Breast epithelium (tissue), 4 donors: ENCODE measurements at regions not wholly inside any gene's neighbourhood (a gene's known extent, or its start where the extent isn't known, plus 50 kb on each side); places are given as distances from the start of the nearest gene placed in this dataset.
"Not testable (repeated sequence)": the region's sequence is repeated elsewhere in the genome, so short reads cannot be mapped to it uniquely, and the experiment has no call there.

Experiments used
- DNase-seq, 2 donors: peaks; one replicate each; pipeline ENCODE4 v3.0.0-alpha.2; 2019; ENCODE audit warnings: low spot score in 2 of 2
- H3K27ac ChIP-seq, 2 donors: fragments of 200-600 bp; sonication (generic) in 1 of 2; one replicate each; pipeline ENCODE4 v1.5.1; 2016 to 2019; ENCODE audit warnings: mild to moderate bottlenecking in 1 of 2
- H3K27me3 ChIP-seq, 2 donors: fragments of 200-600 bp; sonication (generic) in 1 of 2; one replicate each; pipeline versions ENCODE4 v1.5.1 to v1.6.0; 2017 to 2019; ENCODE audit warnings: control low read depth in 1 of 2, mild to moderate bottlenecking in 1 of 2
- H3K36me3 ChIP-seq: fragments of 200-600 bp; one replicate; pipeline ENCODE4 v1.5.1; 2019
- H3K4me1 ChIP-seq, 2 donors: fragments of 200-600 bp; sonication (generic); one replicate each; pipeline ENCODE4 v1.5.1; 2016 to 2019; ENCODE audit warnings: control low read depth in 1 of 2
- H3K4me3 ChIP-seq, 3 donors: fragments of 200-600 bp; sonication (generic); 1 replicate in 2 of 3; 2 replicates in 1 of 3; pipeline ENCODE4 v1.5.1; 2016 to 2019; ENCODE audit warnings: mild to moderate bottlenecking in 3 of 3, moderate library complexity in 2 of 3
- H3K9me3 ChIP-seq, 2 donors: fragments of 200-600 bp; sonication (generic) in 1 of 2; one replicate each; pipeline ENCODE4 v1.5.1; 2016 to 2019; ENCODE audit warnings: control low read depth in 1 of 2
- POLR2A ChIP-seq: fragments of 450-650 bp; IDR thresholded peaks from one replicate; pipeline ENCODE4 v1.6.1; 2016; ENCODE audit warnings: antibody characterized with exemption, mild to moderate bottlenecking, moderate library complexity
- POLR2AphosphoS5 ChIP-seq, 3 donors: sonication (generic); formaldehyde crosslinking; IDR thresholded peaks; one replicate each; pipeline ENCODE4 v1.6.1; 2017; ENCODE audit warnings: antibody characterized with exemption in 3 of 3
- intact Hi-C: fragments of 100-400 bp; cut with DNase I; formaldehyde crosslinking; loops from one replicate; pipeline ENCODE4 v1.15.1; 2023; ENCODE audit warnings: low total_unique reads
- TF ChIP-seq, protein P1 (sequence below), 3 donors: fragments of 450-650 bp; IDR thresholded peaks; one replicate each; pipeline ENCODE4 v1.5.1; 2016 to 2017; ENCODE audit warnings: antibody characterized with exemption in 3 of 3, mild to moderate bottlenecking in 3 of 3, moderate library complexity in 3 of 3

DNA sequence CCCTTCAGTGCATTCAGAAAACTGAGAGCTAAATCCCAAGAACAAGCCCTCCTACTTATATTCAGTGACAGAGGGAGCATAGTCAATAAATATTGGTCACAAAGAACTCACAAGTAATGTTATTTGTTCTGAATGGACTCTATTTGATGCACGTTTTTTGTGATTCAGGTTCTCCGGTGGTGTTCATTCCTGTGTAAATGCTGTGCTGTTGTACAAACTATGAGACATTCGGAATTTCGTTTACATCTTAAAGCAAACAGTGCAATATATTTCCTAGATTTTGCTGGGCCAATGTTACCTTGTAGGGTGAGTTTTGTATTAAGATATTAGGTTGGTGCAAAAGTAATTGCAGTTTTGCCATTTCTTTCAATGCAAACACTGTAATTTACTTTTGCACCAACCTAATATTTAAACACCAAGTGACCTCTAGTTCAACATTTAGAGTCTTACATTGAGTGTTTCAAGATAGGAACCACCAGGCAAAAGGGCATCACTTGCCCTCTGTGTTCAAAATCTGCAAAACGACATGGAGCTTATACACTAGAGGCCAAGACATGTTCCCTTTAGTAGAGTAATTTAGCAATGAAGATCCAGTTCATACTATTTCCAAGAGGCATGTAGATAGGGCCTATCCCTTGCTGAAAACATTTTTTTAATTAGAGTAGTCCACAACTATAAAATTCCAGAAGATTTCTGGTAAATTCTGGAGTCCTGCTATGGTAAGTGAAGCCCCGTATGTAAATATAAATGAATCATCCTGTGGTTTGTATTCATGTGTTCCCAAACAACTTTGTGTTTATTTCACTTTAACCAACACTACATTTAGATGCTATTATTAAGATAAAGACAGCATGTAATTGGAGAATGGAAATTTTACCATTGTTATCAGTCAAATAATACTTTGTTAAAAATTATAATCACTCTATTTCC lies 444.0 kb upstream of the PTGER4 start:
- no peak overlapping the region for H3K4me3 ChIP-seq
- TF ChIP-seq POLR2AphosphoS5 (IDR thresholded peaks at IDR 0.05) (no peak), POLR2A (no peak)
- TF ChIP-seq, protein P1, sequence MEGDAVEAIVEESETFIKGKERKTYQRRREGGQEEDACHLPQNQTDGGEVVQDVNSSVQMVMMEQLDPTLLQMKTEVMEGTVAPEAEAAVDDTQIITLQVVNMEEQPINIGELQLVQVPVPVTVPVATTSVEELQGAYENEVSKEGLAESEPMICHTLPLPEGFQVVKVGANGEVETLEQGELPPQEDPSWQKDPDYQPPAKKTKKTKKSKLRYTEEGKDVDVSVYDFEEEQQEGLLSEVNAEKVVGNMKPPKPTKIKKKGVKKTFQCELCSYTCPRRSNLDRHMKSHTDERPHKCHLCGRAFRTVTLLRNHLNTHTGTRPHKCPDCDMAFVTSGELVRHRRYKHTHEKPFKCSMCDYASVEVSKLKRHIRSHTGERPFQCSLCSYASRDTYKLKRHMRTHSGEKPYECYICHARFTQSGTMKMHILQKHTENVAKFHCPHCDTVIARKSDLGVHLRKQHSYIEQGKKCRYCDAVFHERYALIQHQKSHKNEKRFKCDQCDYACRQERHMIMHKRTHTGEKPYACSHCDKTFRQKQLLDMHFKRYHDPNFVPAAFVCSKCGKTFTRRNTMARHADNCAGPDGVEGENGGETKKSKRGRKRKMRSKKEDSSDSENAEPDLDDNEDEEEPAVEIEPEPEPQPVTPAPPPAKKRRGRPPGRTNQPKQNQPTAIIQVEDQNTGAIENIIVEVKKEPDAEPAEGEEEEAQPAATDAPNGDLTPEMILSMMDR (IDR thresholded peaks at IDR 0.05): no peak
- DNase-seq: no peak
- intact Hi-C loops: no loop called here
- no peaks in the 10 kb centered on the region for H3K27me3 ChIP-seq
- H3K27ac ChIP-seq: no peak overlapping the region
- no peaks in the 10 kb centered on the region for H3K4me1 ChIP-seq
- peaks cover 4% of the 10 kb centered on the region in 2 donors for H3K9me3 ChIP-seq
- no peaks in the 10 kb centered on the region for H3K36me3 ChIP-seq

DNA sequence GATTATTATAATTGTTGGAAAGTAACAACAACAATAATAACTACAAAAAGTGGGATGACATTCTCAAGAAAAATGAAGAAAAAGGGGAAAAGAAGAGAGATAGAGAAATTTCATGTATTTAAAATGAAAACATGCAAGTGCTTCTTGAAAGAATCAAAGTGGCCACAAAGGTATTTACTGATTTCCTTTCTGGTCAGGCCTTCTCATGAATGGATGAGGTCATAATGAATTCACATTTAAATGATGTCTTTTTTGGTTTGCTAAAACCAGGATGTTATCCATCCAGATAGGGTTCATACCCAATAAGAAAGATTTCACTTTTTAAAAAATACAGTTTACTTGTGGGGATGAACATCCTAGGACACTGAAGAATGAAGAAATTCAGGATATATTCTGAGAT lies 446.4 kb upstream of the PTGER4 start:
- intact Hi-C loops: no loop called here
- no peak overlapping the region for H3K27ac ChIP-seq
- no peaks in the 10 kb centered on the region for H3K27me3 ChIP-seq

DNA sequence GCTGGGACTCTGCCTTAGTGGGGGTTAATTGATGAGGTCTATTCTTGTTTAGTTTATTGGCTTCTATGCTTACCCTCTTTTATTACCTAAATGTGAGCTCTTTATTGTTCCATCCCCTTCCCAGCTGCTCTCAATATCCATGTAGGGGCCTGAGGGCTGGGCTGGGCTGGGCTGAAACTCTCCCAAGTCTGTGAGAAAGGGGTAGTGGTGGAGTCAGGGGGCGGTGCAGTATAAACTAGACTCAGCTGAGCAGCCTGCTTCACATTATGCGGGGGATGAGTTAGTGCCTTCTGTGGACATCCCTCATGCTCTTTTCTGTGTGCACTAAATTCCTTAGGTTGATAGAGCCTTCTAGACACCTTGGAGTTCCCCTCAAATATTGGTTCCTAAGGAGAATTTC lies 451.8 kb upstream of the PTGER4 start:
- TF ChIP-seq, protein P1 (IDR thresholded peaks at IDR 0.05): no peak
- TF ChIP-seq POLR2A (no peak), POLR2AphosphoS5 (IDR thresholded peaks at IDR 0.05) (no peak)
- intact Hi-C loops: no loop called here
- Histone ChIP-seq H3K27ac (no peak overlapping the region), H3K4me3 (no peak overlapping the region), H3K9me3 (no peaks in the 10 kb centered on the region), H3K36me3 (no peaks in the 10 kb centered on the region), H3K4me1 (no peaks in the 10 kb centered on the region), H3K27me3 (no peaks in the 10 kb centered on the region)
- no peak for DNase-seq

More for the DNA sequence above, 446.4 kb upstream of the PTGER4 start:
- TF ChIP-seq POLR2AphosphoS5 (IDR thresholded peaks at IDR 0.05): no peak
- TF ChIP-seq POLR2A: no peak
- TF ChIP-seq, protein P1 (IDR thresholded peaks at IDR 0.05): no peak
- DNase-seq: no peak
- Histone ChIP-seq H3K4me1 (no peaks in the 10 kb centered on the region), H3K36me3 (no peaks in the 10 kb centered on the region), H3K9me3 (no peaks in the 10 kb centered on the region), H3K4me3 (no peak overlapping the region)

DNA sequence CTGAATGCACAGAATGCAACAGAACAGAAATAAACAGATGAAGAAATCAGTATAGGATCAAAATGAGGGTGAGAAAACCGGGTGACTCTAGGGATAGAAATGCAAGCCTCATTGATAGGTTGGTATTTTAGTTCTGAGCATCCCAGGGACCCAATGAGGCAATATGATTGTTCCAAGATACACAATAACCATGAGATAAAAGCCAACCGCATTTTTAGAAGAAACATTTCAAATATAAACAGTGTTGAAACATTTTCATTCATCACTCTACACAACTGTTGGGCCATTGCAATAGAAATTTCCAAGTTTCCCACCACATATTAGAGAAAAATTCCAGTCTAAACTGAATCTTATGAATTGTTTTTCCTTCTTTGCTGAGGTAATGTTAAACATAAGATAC lies 452.3 kb upstream of the PTGER4 start:
- no peaks in the 10 kb centered on the region for H3K27me3 ChIP-seq
- intact Hi-C loops: no loop called here
- TF ChIP-seq, protein P1 (IDR thresholded peaks at IDR 0.05): no peak
- TF ChIP-seq POLR2AphosphoS5 (IDR thresholded peaks at IDR 0.05): no peak
- TF ChIP-seq POLR2A: no peak
- H3K36me3 ChIP-seq: no peaks in the 10 kb centered on the region
- H3K9me3 ChIP-seq: no peaks in the 10 kb centered on the region
- H3K4me1 ChIP-seq: no peaks in the 10 kb centered on the region
- no peak overlapping the region for H3K27ac ChIP-seq
- DNase-seq: no peak
- H3K4me3 ChIP-seq: no peak overlapping the region

DNA sequence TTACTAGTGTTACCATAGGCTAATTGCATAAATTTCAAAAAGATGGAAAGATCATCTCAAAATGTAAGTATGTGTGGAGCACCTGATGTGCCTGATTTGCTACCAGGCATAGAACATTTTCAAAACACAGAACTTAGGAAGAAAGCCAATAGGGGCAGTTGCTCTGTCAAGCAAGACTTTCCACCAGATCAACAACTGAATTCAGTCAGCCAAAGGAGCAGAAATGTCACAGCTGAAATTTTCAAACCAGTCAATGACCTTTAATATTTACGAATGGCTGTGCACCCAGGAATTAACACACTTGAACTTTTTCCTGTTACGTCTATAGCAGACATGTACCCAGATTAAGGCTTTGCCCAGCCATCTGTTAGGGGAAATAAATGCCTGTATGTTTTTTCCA lies 452.8 kb upstream of the PTGER4 start:
- H3K4me1 ChIP-seq: no peaks in the 10 kb centered on the region
- intact Hi-C loops: no loop called here
- H3K27me3 ChIP-seq: no peaks in the 10 kb centered on the region
- TF ChIP-seq, protein P1 (IDR thresholded peaks at IDR 0.05): no peak
- no peak for TF ChIP-seq POLR2A
- no peak for TF ChIP-seq POLR2AphosphoS5 (IDR thresholded peaks at IDR 0.05)
- no peak overlapping the region for H3K4me3 ChIP-seq
- no peaks in the 10 kb centered on the region for H3K9me3 ChIP-seq
- no peak for DNase-seq
- H3K36me3 ChIP-seq: no peaks in the 10 kb centered on the region
- no peak overlapping the region for H3K27ac ChIP-seq

DNA sequence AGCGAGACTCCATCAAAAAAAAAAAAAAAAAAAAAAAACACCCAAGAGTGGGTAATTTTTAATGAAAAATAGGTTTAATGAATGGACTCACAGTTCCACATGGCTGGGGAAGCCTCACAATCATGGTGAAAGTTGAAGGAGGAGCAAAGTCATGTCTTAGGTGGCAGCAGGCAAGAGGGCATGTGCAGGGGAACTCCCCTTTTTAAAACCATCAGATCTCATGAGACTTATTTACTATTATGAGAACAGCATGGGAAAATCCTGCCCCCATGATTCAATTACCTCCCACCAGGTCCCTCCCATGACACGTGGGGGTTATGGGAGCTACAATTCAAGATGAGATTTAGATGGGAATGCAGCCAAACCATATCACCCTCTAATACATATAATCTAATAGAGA lies 454.6 kb upstream of the PTGER4 start:
- H3K27ac ChIP-seq, H3K4me1 ChIP-seq, H3K4me3 ChIP-seq, H3K36me3 ChIP-seq, H3K9me3 ChIP-seq, H3K27me3 ChIP-seq, DNase-seq, intact Hi-C loops: not testable (repeated sequence)
